IMR-90 (cell line): ENCODE measurements at regions not wholly inside any gene's neighbourhood (a gene's known extent, or its start where the extent isn't known, plus 50 kb on each side); places are given as distances from the start of the nearest gene placed in this dataset.

Experiments
- ATAC-seq: fragments of 200-7000 bp; cut with Tn5 transposase; 2 replicates; pipeline ENCODE4 v1.9.1; 2020; ENCODE audit warnings: low read depth, mild to moderate bottlenecking, moderate library complexity
- BruUV-seq: library from RNA; stranded (reverse); fragments of 400-500 nt; replicated peaks from 2 replicates; lab custom pipeline; 2021; lab: Mats Ljungman, UMichigan
- CTCF ChIA-PET: fragments of 300-600 bp; formaldehyde crosslinking; extraction: SDS; loops from one replicate; lab custom pipeline; 2021; ENCODE audit warnings: antibody characterized with exemption; lab: Yijun Ruan, JAX
- POLR2A ChIA-PET: fragments of 300-600 bp; sonication (Branson Sonifier 250); formaldehyde crosslinking; loops from one replicate; lab custom pipeline; 2022; ENCODE audit warnings: antibody characterized with exemption; ENCODE audit not compliant: unreplicated experiment; lab: Charles Lee
- DNase-seq: peaks from one replicate; pipeline ENCODE4 v3.0.0; 2013
- H2AFZ ChIP-seq: replicated peaks from 2 replicates; pipeline ENCODE3; 2013; ENCODE audit warnings: low read length, mild to moderate bottlenecking; ENCODE audit not compliant: poor library complexity
- H2AK5ac ChIP-seq: 2 replicates; pipeline ENCODE4 v1.6.1; 2013; ENCODE audit warnings: low read depth, low read length, inconsistent platforms
- H2AK9ac ChIP-seq: replicated peaks from 2 replicates; pipeline ENCODE3; 2013; ENCODE audit warnings: mild to moderate bottlenecking, low read depth, low read length, moderate library complexity; ENCODE audit not compliant: poor library complexity
- H2BK120ac ChIP-seq: 2 replicates; pipeline ENCODE4 v1.6.1; 2013; ENCODE audit warnings: low read depth, low read length, inconsistent platforms
- H2BK15ac ChIP-seq: 3 replicates; pipeline ENCODE4 v1.6.1; 2013; ENCODE audit warnings: low read depth, low read length, inconsistent platforms
- H2BK20ac ChIP-seq: 2 replicates; pipeline ENCODE4 v1.6.1; 2013; ENCODE audit warnings: low read depth, mild to moderate bottlenecking, inconsistent platforms, low read length, moderate library complexity
- H2BK5ac ChIP-seq: 2 replicates; pipeline ENCODE4 v1.6.1; 2013; ENCODE audit warnings: mild to moderate bottlenecking, low read depth, low read length, inconsistent platforms; ENCODE audit not compliant: poor library complexity, severe bottlenecking
- H3K14ac ChIP-seq: replicated peaks from 2 replicates; pipeline ENCODE4 v1.6.1; 2013; ENCODE audit warnings: low read depth, low read length, inconsistent platforms
- H3K18ac ChIP-seq: 2 replicates; pipeline ENCODE4 v1.6.1; 2013; ENCODE audit warnings: low read depth, low read length, control low read depth
- H3K23ac ChIP-seq: 2 replicates; pipeline ENCODE4 v1.6.1; 2013; ENCODE audit warnings: low read depth, low read length, inconsistent platforms
- H3K27ac ChIP-seq: 2 replicates; pipeline ENCODE4 v1.5.1; 2013; ENCODE audit warnings: mild to moderate bottlenecking, control low read depth, low read length; ENCODE audit not compliant: insufficient read depth
- H3K27me3 ChIP-seq: 2 replicates; pipeline ENCODE4 v1.6.1; 2013; ENCODE audit warnings: low read length; ENCODE audit not compliant: control insufficient read depth, insufficient read depth
- H3K36me3 ChIP-seq: 2 replicates; pipeline ENCODE4 v1.6.1; 2013; ENCODE audit warnings: low read length, mixed read lengths; ENCODE audit not compliant: control insufficient read depth, insufficient read depth
- H3K4ac ChIP-seq: 2 replicates; pipeline ENCODE4 v1.6.1; 2013; ENCODE audit warnings: low read depth, low read length, inconsistent platforms
- H3K4me1 ChIP-seq: 2 replicates; pipeline ENCODE4 v1.6.1; 2013; ENCODE audit warnings: low read length, mixed read lengths; ENCODE audit not compliant: control insufficient read depth, insufficient read depth
- H3K4me2 ChIP-seq: 2 replicates; pipeline ENCODE4 v1.6.1; 2013; ENCODE audit warnings: low read depth, mild to moderate bottlenecking, control low read depth, low read length, moderate library complexity
- H3K4me3 ChIP-seq: 2 replicates; pipeline ENCODE4 v1.5.1; 2013; ENCODE audit warnings: low read depth, mild to moderate bottlenecking, control low read depth, low read length, moderate library complexity; ENCODE audit not compliant: insufficient read depth
- H3K56ac ChIP-seq: 2 replicates; pipeline ENCODE4 v1.6.1; 2013; ENCODE audit warnings: low read length, inconsistent platforms; ENCODE audit not compliant: insufficient read depth; ENCODE audit errors: extremely low read depth
- H3K79me1 ChIP-seq, 2 experiments: 2 replicates each; pipeline ENCODE4 v1.6.1; 2013; ENCODE audit warnings: low read length in 2 of 2, inconsistent platforms in 1 of 2, low read depth in 1 of 2
- H3K9ac ChIP-seq: 2 replicates; pipeline ENCODE4 v1.6.1; 2013; ENCODE audit warnings: low read depth, low read length, control low read depth
- H3K9me1 ChIP-seq: 2 replicates; pipeline ENCODE4 v1.6.1; 2013; ENCODE audit warnings: low read length, inconsistent platforms; ENCODE audit not compliant: insufficient read depth
- H3K9me3 ChIP-seq: 2 replicates; pipeline ENCODE4 v1.6.1; 2013; ENCODE audit warnings: low read length; ENCODE audit not compliant: control insufficient read depth, insufficient read depth
- H4K20me1 ChIP-seq: 2 replicates; pipeline ENCODE4 v1.6.1; 2013; ENCODE audit warnings: low read length, inconsistent platforms; ENCODE audit not compliant: insufficient read depth
- H4K5ac ChIP-seq: 2 replicates; pipeline ENCODE4 v1.6.1; 2013; ENCODE audit warnings: mild to moderate bottlenecking, low read depth, low read length, control low read depth
- H4K8ac ChIP-seq, 2 experiments: 2 replicates each; pipeline ENCODE4 v1.6.1; 2013; ENCODE audit warnings: low read depth in 2 of 2, low read length in 2 of 2, control low read depth in 1 of 2, inconsistent platforms in 1 of 2
- H4K91ac ChIP-seq: 2 replicates; pipeline ENCODE4 v1.6.1; 2013; ENCODE audit warnings: low read depth, low read length, inconsistent platforms; ENCODE audit not compliant: insufficient read depth
- BHLHE40 ChIP-seq: fragments of 150-350 bp; IDR thresholded peaks from 2 replicates; pipeline ENCODE4 v1.6.1; 2016; ENCODE audit warnings: mild to moderate bottlenecking, low read depth, low read length
- CEBPB ChIP-seq: IDR thresholded peaks from 2 replicates; pipeline ENCODE4 v1.6.1; 2012; ENCODE audit warnings: low read depth, low read length, improper control_type of control experiment
- CHD1 ChIP-seq: IDR thresholded peaks from 2 replicates; pipeline ENCODE4 v1.6.1; 2012; ENCODE audit warnings: low read depth, low read length, improper control_type of control experiment
- ELK1 ChIP-seq: fragments of 150-350 bp; IDR thresholded peaks from 2 replicates; pipeline ENCODE4 v1.6.1; 2016; ENCODE audit warnings: low read depth, mild to moderate bottlenecking, low read length, moderate library complexity, borderline replicate concordance
- FOS ChIP-seq: fragments of 150-350 bp; IDR thresholded peaks from 2 replicates; pipeline ENCODE4 v1.6.1; 2016; ENCODE audit warnings: low read depth, low read length
- MAFK ChIP-seq: IDR thresholded peaks from 2 replicates; pipeline ENCODE4 v1.6.1; 2012; ENCODE audit warnings: low read depth, low read length, improper control_type of control experiment
- MAZ ChIP-seq: IDR thresholded peaks from 2 replicates; pipeline ENCODE4 v1.6.1; 2012; ENCODE audit warnings: low read depth, mild to moderate bottlenecking, low read length, improper control_type of control experiment, moderate library complexity, borderline replicate concordance
- MXI1 ChIP-seq: IDR thresholded peaks from 2 replicates; pipeline ENCODE4 v1.6.1; 2012; ENCODE audit warnings: low read depth, mild to moderate bottlenecking, low read length, moderate library complexity, borderline replicate concordance
- NFE2L2 ChIP-seq: fragments of 150-350 bp; IDR thresholded peaks from 2 replicates; pipeline ENCODE4 v1.6.1; 2016; ENCODE audit warnings: low read depth, mild to moderate bottlenecking, low read length
- SMC3 ChIP-seq: fragments of 150-350 bp; IDR thresholded peaks from 2 replicates; pipeline ENCODE4 v1.6.1; 2016; ENCODE audit warnings: low read depth, mild to moderate bottlenecking, antibody characterized with exemption, low read length, moderate library complexity
- WGBS, 2 experiments: methylation state at CpG; one replicate each; pipeline versions ENCODE4 v1.1.5 to v1.1.7; 2013; ENCODE audit warnings: missing lambda C conversion rate in 2 of 2; ENCODE audit not compliant: insufficient read length in 1 of 2; ENCODE audit errors: extremely low coverage in 2 of 2; 5-methylcytosine and 5-hydroxymethylcytosine counted together
- dilution Hi-C: fragments of 300-500 bp; cut with HindIII; formaldehyde crosslinking; loops from one replicate; pipeline ENCODE4 v1.14.3; 2018; ENCODE audit warnings: low sequenced_read_pairs; ENCODE audit not compliant: unreplicated experiment
- in situ Hi-C: fragments of 300-500 bp; cut with MboI; formaldehyde crosslinking; loops from 3 replicates; pipeline ENCODE4 v1.14.3; 2019; ENCODE audit warnings: low sequenced_read_pairs, inconsistent platforms, mixed read lengths
- intact Hi-C: fragments of 100-400 bp; cut with micrococcal nuclease; formaldehyde crosslinking; loops from 2 replicates; pipeline ENCODE4 v1.10.0; 2022

- Histone ChIP-seq H3K23ac (no peak overlapping the region), H3K79me1 (no peaks in the 10 kb centered on the region), H4K20me1 (no peaks in the 10 kb centered on the region), H2BK20ac (no peak overlapping the region), H3K4me2 (no peak overlapping the region), H2BK15ac (no peak overlapping the region), H3K18ac (no peak overlapping the region), H2BK120ac (no peak overlapping the region), H3K36me3 (no peaks in the 10 kb centered on the region), H4K5ac (no peak overlapping the region), H4K8ac (no peak overlapping the region), H2AFZ (no peak overlapping the region), H2BK5ac (no peak overlapping the region), H3K9me1 (no peaks in the 10 kb centered on the region), H2AK5ac (no peak overlapping the region), H3K9ac (no peak overlapping the region), H4K91ac (no peak overlapping the region), H3K9me3 (no peaks in the 10 kb centered on the region), H3K14ac (no peak overlapping the region), H3K4me3 (no peak overlapping the region), H3K4me1 (no peaks in the 10 kb centered on the region), H3K4ac (no peak overlapping the region), H3K56ac (no peak overlapping the region), H2AK9ac (no peak overlapping the region), H3K27me3 (peaks cover 8% of the 10 kb centered on the region), H3K27ac (no peak overlapping the region)
- TF ChIP-seq BHLHE40 (no peak), NFE2L2 (no peak), MAZ (no peak), MAFK (no peak), CHD1 (no peak), ELK1 (no peak), MXI1 (no peak), FOS (no peak), SMC3 (no peak), CEBPB (no peak)
- ChIA-PET CTCF (no interaction called here), POLR2A (no interaction called here)
- dilution Hi-C loops (no loop called here), in situ Hi-C loops (no loop called here), intact Hi-C loops (no loop called here)
- ATAC-seq, result no peak
- DNase-seq, result no peak
- WGBS, 2 experiments, result no CpG with 5 or more reads among the region's 1 CpG
- no TSS peak for BruUV-seq
Measured at GRCh38 chr1:101325144-101325543, 88.3 kb downstream of the S1PR1 start.
